H1 (cell line): ENCODE measurements at regions not wholly inside any gene's neighbourhood (a gene's known extent, or its start where the extent isn't known, plus 50 kb on each side); places are given as distances from the start of the nearest gene placed in this dataset.

Source experiments
- CTCF ChIA-PET: fragments of 300-600 bp; sonication (Branson Sonifier 250); formaldehyde crosslinking; loops from one replicate; lab custom pipeline; 2021; ENCODE audit not compliant: partially characterized antibody; lab: Charles Lee
- POLR2A ChIA-PET: fragments of 300-600 bp; sonication (Branson Sonifier 250); formaldehyde crosslinking; loops from one replicate; lab custom pipeline; 2021; ENCODE audit warnings: inconsistent platforms; ENCODE audit not compliant: partially characterized antibody; lab: Charles Lee
- DNase-seq, 2 experiments: peaks; one replicate each; pipeline versions ENCODE4 v3.0.0 to v3.0.0-alpha.2; 2010 to 2022; ENCODE audit warnings: low spot score in 2 of 2, low read depth in 1 of 2, mixed read lengths in 1 of 2
- FAIRE-seq: peaks from 2 replicates; lab custom pipeline; 2011; peaks lifted over from hg19 to GRCh38; lab: Jason Lieb, UNC
- H2AFZ ChIP-seq: 2 replicates; pipeline ENCODE4 v1.8.1; 2012; ENCODE audit warnings: low read length, inconsistent platforms
- H2AK5ac ChIP-seq: 2 replicates; pipeline ENCODE4 v1.6.1; 2013; ENCODE audit warnings: low read depth, low read length
- H2BK120ac ChIP-seq: replicated peaks from 2 replicates; pipeline ENCODE3; 2013; ENCODE audit warnings: low read depth, low read length, inconsistent platforms
- H2BK12ac ChIP-seq: 2 replicates; pipeline ENCODE4 v1.6.1; 2013; ENCODE audit warnings: low read depth, low read length
- H2BK15ac ChIP-seq: 2 replicates; pipeline ENCODE4 v1.6.1; 2013; ENCODE audit warnings: low read length
- H2BK20ac ChIP-seq: 2 replicates; pipeline ENCODE4 v1.6.1; 2013; ENCODE audit warnings: low read length
- H2BK5ac ChIP-seq: 2 replicates; pipeline ENCODE4 v1.6.1; 2013; ENCODE audit warnings: low read depth, low read length
- H3K14ac ChIP-seq: 2 replicates; pipeline ENCODE4 v1.6.1; 2013; ENCODE audit warnings: inconsistent platforms; ENCODE audit not compliant: insufficient read length
- H3K18ac ChIP-seq: 2 replicates; pipeline ENCODE4 v1.6.1; 2013; ENCODE audit warnings: low read length; ENCODE audit errors: extremely low read depth
- H3K23ac ChIP-seq: 2 replicates; pipeline ENCODE4 v1.6.1; 2013; ENCODE audit warnings: inconsistent platforms; ENCODE audit not compliant: insufficient read length
- H3K23me2 ChIP-seq: 2 replicates; pipeline ENCODE4 v1.6.1; 2013; ENCODE audit warnings: low read depth, low read length
- H3K27ac ChIP-seq: 2 replicates; pipeline ENCODE4 v1.6.1; 2011; ENCODE audit warnings: low read depth, low read length, inconsistent platforms
- H3K27me3 ChIP-seq, 4 experiments: replicated peaks in 1 of 4; 1 replicate in 1 of 4; 2 replicates in 3 of 4; pipeline versions ENCODE4 v1.6.1 to v1.8.1; 2011 to 2013; ENCODE audit warnings: low read length in 3 of 4, mild to moderate bottlenecking in 3 of 4, inconsistent platforms in 2 of 4, mixed read lengths in 2 of 4, moderate library complexity in 1 of 4; ENCODE audit not compliant: control insufficient read depth in 3 of 4, insufficient read depth in 3 of 4; ENCODE audit errors: extremely low read depth in 1 of 4
- H3K36me3 ChIP-seq, 4 experiments: 2 replicates each; pipeline versions ENCODE4 v1.6.1 to v1.8.1; 2011 to 2013; ENCODE audit warnings: mild to moderate bottlenecking in 4 of 4, low read length in 3 of 4, moderate library complexity in 2 of 4, control low read depth in 1 of 4, inconsistent platforms in 1 of 4; ENCODE audit not compliant: insufficient read depth in 4 of 4, control insufficient read depth in 2 of 4
- H3K4ac ChIP-seq: replicated peaks from 2 replicates; pipeline ENCODE3; 2013; ENCODE audit warnings: low read length, low read depth, mixed read lengths, inconsistent platforms; ENCODE audit not compliant: insufficient read length
- H3K4me1 ChIP-seq, 4 experiments: replicated peaks in 1 of 4; 1 replicate in 1 of 4; 2 replicates in 3 of 4; pipeline versions ENCODE4 v1.6.1 to v1.8.1; 2011 to 2013; ENCODE audit warnings: low read length in 3 of 4, inconsistent platforms in 2 of 4, mixed read lengths in 1 of 4; ENCODE audit not compliant: insufficient read depth in 4 of 4, control insufficient read depth in 3 of 4
- H3K4me2 ChIP-seq, 2 experiments: 2 replicates each; pipeline versions ENCODE4 v1.6.1 to v1.8.1; 2011 to 2013; ENCODE audit warnings: low read depth in 2 of 2, low read length in 2 of 2, control low read depth in 1 of 2, inconsistent platforms in 1 of 2, mild to moderate bottlenecking in 1 of 2; ENCODE audit not compliant: insufficient read depth in 1 of 2
- H3K4me3 ChIP-seq, 4 experiments: fragments of 200-600, 300-600 bp in 1 of 4; sonication (generic), shearing (Covaris generic), sonication (Bioruptor Twin) in 1 of 4; 2 replicates each; pipeline versions ENCODE4 v1.5.1 to v1.8.1; 2011 to 2016; ENCODE audit warnings: low read length in 4 of 4, low read depth in 3 of 4, control low read depth in 2 of 4, inconsistent platforms in 2 of 4, mild to moderate bottlenecking in 2 of 4, mixed read lengths in 1 of 4, moderate library complexity in 1 of 4; ENCODE audit not compliant: insufficient read depth in 2 of 4; ENCODE audit errors: extremely low read depth in 1 of 4
- H3K56ac ChIP-seq: replicated peaks from 2 replicates; pipeline ENCODE3; 2013; ENCODE audit warnings: low read depth, mild to moderate bottlenecking, mixed read lengths, low read length, inconsistent platforms; ENCODE audit not compliant: insufficient read length
- H3K79me1 ChIP-seq: 2 replicates; pipeline ENCODE4 v1.6.1; 2013; ENCODE audit warnings: low read depth, low read length, control low read depth
- H3K79me2 ChIP-seq, 2 experiments: 2 replicates each; pipeline versions ENCODE4 v1.6.1 to v1.8.1; 2012 to 2013; ENCODE audit warnings: low read length in 2 of 2, mild to moderate bottlenecking in 2 of 2, inconsistent platforms in 1 of 2; ENCODE audit not compliant: insufficient read depth in 2 of 2, control insufficient read depth in 1 of 2
- H3K9ac ChIP-seq, 4 experiments: replicated peaks in 1 of 4; 1 replicate in 1 of 4; 2 replicates in 3 of 4; pipeline versions ENCODE4 v1.6.1 to v1.8.1; 2011 to 2013; ENCODE audit warnings: low read depth in 3 of 4, low read length in 3 of 4, control low read depth in 2 of 4, mild to moderate bottlenecking in 2 of 4, moderate library complexity in 2 of 4, inconsistent platforms in 1 of 4; ENCODE audit errors: extremely low read depth in 1 of 4
- H3K9me3 ChIP-seq, 2 experiments: 2 replicates each; pipeline versions ENCODE4 v1.6.1 to v1.8.1; 2012 to 2013; ENCODE audit warnings: mild to moderate bottlenecking in 2 of 2, moderate library complexity in 2 of 2, control low read depth in 1 of 2, inconsistent platforms in 1 of 2, low read depth in 1 of 2, low read length in 1 of 2, mixed read lengths in 1 of 2; ENCODE audit not compliant: insufficient read depth in 2 of 2
- H4K20me1 ChIP-seq, 2 experiments: replicated peaks in 1 of 2; 2 replicates each; pipeline versions ENCODE3 to v1.8.1; 2011 to 2013; ENCODE audit warnings: inconsistent platforms in 2 of 2, low read length in 2 of 2, mild to moderate bottlenecking in 1 of 2; ENCODE audit not compliant: insufficient read depth in 2 of 2, control insufficient read depth in 1 of 2
- H4K5ac ChIP-seq: 2 replicates; pipeline ENCODE4 v1.6.1; 2013; ENCODE audit warnings: low read length, low read depth, mixed read lengths, inconsistent platforms; ENCODE audit not compliant: insufficient read length
- H4K8ac ChIP-seq: 2 replicates; pipeline ENCODE4 v1.8.0; 2013; ENCODE audit warnings: mild to moderate bottlenecking, moderate library complexity, low read length, inconsistent platforms; ENCODE audit not compliant: insufficient read depth; ENCODE audit errors: extremely low read depth
- H4K91ac ChIP-seq: replicated peaks from 2 replicates; pipeline ENCODE3; 2013; ENCODE audit warnings: low read length, mixed read lengths, inconsistent platforms; ENCODE audit not compliant: insufficient read length
- BACH1 ChIP-seq: IDR thresholded peaks from 2 replicates; pipeline ENCODE4 v1.6.1; 2012; ENCODE audit warnings: low read length, improper control_type of control experiment
- CHD1 ChIP-seq: IDR thresholded peaks from 2 replicates; pipeline ENCODE4 v1.6.1; 2012; ENCODE audit warnings: low read depth, low read length, improper control_type of control experiment
- FOSL1 ChIP-seq: IDR thresholded peaks from 2 replicates; pipeline ENCODE4 v1.6.1; 2011; ENCODE audit warnings: mild to moderate bottlenecking, low read depth, low read length, moderate library complexity; ENCODE audit not compliant: insufficient read depth
- HDAC2 ChIP-seq, 2 experiments: fragments of 300-600 bp in 1 of 2; sonication (generic) in 1 of 2; IDR thresholded peaks; 2 replicates each; pipeline ENCODE4 v1.6.1; 2011 to 2012; ENCODE audit warnings: low read depth in 2 of 2, low read length in 2 of 2, mild to moderate bottlenecking in 2 of 2, moderate library complexity in 2 of 2, borderline replicate concordance in 1 of 2, inconsistent platforms in 1 of 2
- SIX5 ChIP-seq: IDR thresholded peaks from 2 replicates; pipeline ENCODE4 v1.6.1; 2011; ENCODE audit warnings: mild to moderate bottlenecking, low read depth, low read length
- TBP ChIP-seq: IDR thresholded peaks from 2 replicates; pipeline ENCODE4 v1.6.1; 2011; ENCODE audit warnings: low read depth, low read length, improper control_type of control experiment
- WGBS, 2 experiments: shearing (Covaris generic) in 1 of 2; methylation state at CpG; one replicate each; pipeline versions ENCODE4 v1.1.6 to v1.1.7; 2013 to 2015; ENCODE audit warnings: low lambda C conversion rate in 2 of 2, mixed read lengths in 2 of 2, inconsistent platforms in 1 of 2, low coverage in 1 of 2, missing lambda C conversion rate in 1 of 2; ENCODE audit not compliant: insufficient replicate concordance in 2 of 2, insufficient coverage in 1 of 2, insufficient read length in 1 of 2; ENCODE audit errors: extremely low coverage in 1 of 2, missing lambda C conversion rate in 1 of 2; 5-methylcytosine and 5-hydroxymethylcytosine counted together

DNA sequence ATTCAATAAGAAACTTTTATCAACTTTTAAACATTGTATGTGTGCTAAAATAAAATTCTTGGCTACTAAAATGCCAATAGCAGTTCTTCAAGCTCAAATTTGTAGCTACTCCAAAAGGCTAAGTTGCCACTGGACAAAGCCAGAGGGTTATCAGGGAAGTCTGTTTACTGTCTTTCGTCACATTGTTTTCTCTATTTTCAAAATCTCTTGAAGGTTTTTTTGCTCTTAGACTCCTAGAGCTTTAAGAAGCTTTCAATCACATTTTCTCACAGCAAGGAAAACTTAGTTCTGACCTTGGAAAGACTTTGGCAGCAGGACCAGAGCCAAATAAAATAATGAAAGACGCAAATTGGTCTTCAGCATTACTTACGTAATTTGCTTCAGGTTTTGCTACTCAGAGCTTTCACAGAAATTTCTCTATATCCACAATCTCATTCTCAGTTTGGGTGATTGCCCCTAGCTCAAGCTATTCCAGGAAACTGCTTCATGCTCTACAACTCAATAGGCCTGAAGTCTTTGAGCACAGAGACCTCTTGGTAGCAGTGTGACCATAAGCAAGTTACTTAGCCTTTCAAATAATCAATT lies 257.7 kb downstream of the GABRG2 start:
- Histone ChIP-seq H3K36me3 (no peaks in the 10 kb centered on the region), H3K79me2 (no peaks in the 10 kb centered on the region), H3K4me1 (no peaks in the 10 kb centered on the region), H2AFZ (no peak overlapping the region), H3K4me3 (no peak overlapping the region), H3K27ac (no peak overlapping the region), H4K20me1 (no peaks in the 10 kb centered on the region), H4K8ac (no peak overlapping the region), H3K27me3 (no peaks in the 10 kb centered on the region), H3K4ac (no peak overlapping the region), H2AK5ac (no peak overlapping the region), H3K9me3 (no peaks in the 10 kb centered on the region), H3K23me2 (no peaks in the 10 kb centered on the region), H4K5ac (no peak overlapping the region), H3K14ac (no peak overlapping the region), H2BK120ac (no peak overlapping the region), H4K91ac (no peak overlapping the region), H2BK5ac (no peak overlapping the region), H2BK12ac (no peak overlapping the region), H3K9ac (no peak overlapping the region), H3K56ac (no peak overlapping the region), H2BK15ac (no peak overlapping the region), H3K23ac (no peak overlapping the region), H2BK20ac (no peak overlapping the region), H3K4me2 (no peak overlapping the region), H3K79me1 (no peaks in the 10 kb centered on the region), H3K18ac (no peak overlapping the region)
- WGBS, 2 experiments = 95% methylated on average over 3 of the region's 3 CpGs; no CpG with 5 or more reads in 1 of the 2 experiments
- DNase-seq (no peak), FAIRE-seq (no peak)
- ChIA-PET CTCF (interaction anchor here (1.0 to 1.3 kb wide), 2 partner anchors 16 to 160 kb away, joined by 3 read pairs; no protein-coding TSS in a partner anchor), POLR2A (interaction anchor here (0.7 kb wide), 1 partner anchor 8 kb away, joined by 3 read pairs; no protein-coding TSS in a partner anchor)
- no peak for TF ChIP-seq HDAC2 (IDR thresholded peaks at IDR 0.05; ENCODE audit: borderline replicate concordance in 1 of 2, low read depth in 2 of 2, low read length in 2 of 2)
- TF ChIP-seq SIX5 = no peak
- no peak for TF ChIP-seq CHD1
- no peak for TF ChIP-seq BACH1
- TF ChIP-seq FOSL1 = no peak
- no peak for TF ChIP-seq TBP
